ENCODE measurements at regions not wholly inside any gene's neighbourhood (a gene's known extent, or its start where the extent isn't known, plus 50 kb on each side); places are given as distances from the start of the nearest gene placed in this dataset.

- H3K23ac ChIP-seq (ENCODE audit: insufficient read length): no peak overlapping the region
- H2BK120ac ChIP-seq (replicated peaks; ENCODE audit: low read depth, low read length): no peak overlapping the region
- ChIA-PET CTCF (ENCODE audit: partially characterized antibody) (no interaction called here), POLR2A (ENCODE audit: partially characterized antibody) (no interaction called here)
- H3K27ac ChIP-seq (ENCODE audit: low read depth, low read length): no peak overlapping the region
- no peak overlapping the region for H3K14ac ChIP-seq (ENCODE audit: insufficient read length)
- H2BK15ac ChIP-seq (ENCODE audit: low read length): no peak overlapping the region
- no peak overlapping the region for H3K18ac ChIP-seq (ENCODE audit: extremely low read depth, low read length)
- no peak overlapping the region for H3K4me3 ChIP-seq (ENCODE audit: extremely low read depth in 1 of 4, insufficient read depth in 2 of 4, low read depth in 3 of 4, low read length in 4 of 4)
- H2AFZ ChIP-seq (ENCODE audit: low read length): no peak overlapping the region
- no peak overlapping the region for H3K56ac ChIP-seq (replicated peaks; ENCODE audit: insufficient read length, low read depth, low read length)
- no peaks in the 10 kb centered on the region for H3K79me2 ChIP-seq (ENCODE audit: control insufficient read depth in 1 of 2, insufficient read depth in 2 of 2, low read length in 2 of 2)
- H3K4me1 ChIP-seq (replicated peaks in 1 of 4; ENCODE audit: control insufficient read depth in 3 of 4, insufficient read depth in 4 of 4, low read length in 3 of 4): peaks cover 0 to 3% (median 0%) of the 10 kb centered on the region in 4 experiments; a peak in 1 of 7 replicates
- H4K8ac ChIP-seq (ENCODE audit: extremely low read depth, insufficient read depth, low read length): no peak overlapping the region
- no peaks in the 10 kb centered on the region for H4K20me1 ChIP-seq (replicated peaks in 1 of 2; ENCODE audit: control insufficient read depth in 1 of 2, insufficient read depth in 2 of 2, low read length in 2 of 2)
- H3K9ac ChIP-seq (replicated peaks in 1 of 4; ENCODE audit: extremely low read depth in 1 of 4, low read depth in 3 of 4, low read length in 3 of 4): no peak overlapping the region
- no peak overlapping the region for H4K5ac ChIP-seq (ENCODE audit: insufficient read length, low read depth, low read length)
- H2BK12ac ChIP-seq (ENCODE audit: low read depth, low read length): no peak overlapping the region
- H3K23me2 ChIP-seq (ENCODE audit: low read depth, low read length): no peaks in the 10 kb centered on the region
- H3K27me3 ChIP-seq (replicated peaks in 1 of 4; ENCODE audit: control insufficient read depth in 3 of 4, extremely low read depth in 1 of 4, insufficient read depth in 3 of 4, low read length in 3 of 4): no peaks in the 10 kb centered on the region; a peak in 1 of 7 replicates
- WGBS, 2 experiments (ENCODE audit: extremely low coverage in 1 of 2, insufficient coverage in 1 of 2, insufficient read length in 1 of 2, insufficient replicate concordance in 2 of 2, low coverage in 1 of 2, low lambda C conversion rate in 2 of 2, missing lambda C conversion rate in 1 of 2): 84% methylated on average over 2 of the region's 3 CpGs; no CpG with 5 or more reads in 1 of the 2 experiments
- no peak overlapping the region for H2BK5ac ChIP-seq (ENCODE audit: low read depth, low read length)
- no peak overlapping the region for H3K4ac ChIP-seq (replicated peaks; ENCODE audit: insufficient read length, low read depth, low read length)
- no peaks in the 10 kb centered on the region for H3K79me1 ChIP-seq (ENCODE audit: low read depth, low read length)
- H4K91ac ChIP-seq (replicated peaks; ENCODE audit: insufficient read length, low read length): no peak overlapping the region
- TF ChIP-seq NANOG (IDR thresholded peaks at IDR 0.05; ENCODE audit: insufficient read depth, low read depth, low read length, poor library complexity, severe bottlenecking) (no peak), POLR2AphosphoS5 (IDR thresholded peaks at IDR 0.05; ENCODE audit: low read depth, low read length) (no peak)
- no peak for DNase-seq (ENCODE audit: low read depth in 1 of 2, low spot score in 2 of 2)
- no peaks in the 10 kb centered on the region for H3K36me3 ChIP-seq (ENCODE audit: control insufficient read depth in 2 of 4, insufficient read depth in 4 of 4, low read length in 3 of 4)
- no peak overlapping the region for H2AK5ac ChIP-seq (ENCODE audit: low read depth, low read length)
- H3K4me2 ChIP-seq (ENCODE audit: insufficient read depth in 1 of 2, low read depth in 2 of 2, low read length in 2 of 2): no peak overlapping the region
- H2BK20ac ChIP-seq (ENCODE audit: low read length): no peak overlapping the region
- H3K9me3 ChIP-seq (ENCODE audit: insufficient read depth in 2 of 2, low read depth in 1 of 2, low read length in 1 of 2): no peaks in the 10 kb centered on the region
- FAIRE-seq: no peak
Measured at GRCh38 chr4:54495641-54496040, 162.1 kb upstream of the KIT start.
